Pancreas (tissue), 10 donors: ENCODE measurements at regions not wholly inside any gene's neighbourhood (a gene's known extent, or its start where the extent isn't known, plus 50 kb on each side); places are given as distances from the start of the nearest gene placed in this dataset.

Experiments used
- ATAC-seq, 4 donors: fragments of 200-7000 bp; cut with Tn5 transposase; one replicate each; pipeline versions ENCODE4 v1.8.0 to v1.9.1; 2020; ENCODE audit warnings: mild to moderate bottlenecking in 4 of 4, moderate library complexity in 4 of 4
- DNase-seq, 6 donors: peaks; one replicate each; pipeline ENCODE4 v3.0.0-alpha.2; 2020
- FAIRE-seq: peaks from 2 replicates; lab custom pipeline; 2012; peaks lifted over from hg19 to GRCh38; lab: Jason Lieb, UNC
- H3K27ac ChIP-seq, 4 donors: fragments of 200-600 bp; sonication (generic); 1 replicate in 3 of 4; 2 replicates in 1 of 4; pipeline versions ENCODE4 v1.5.0 to v1.8.0; 2020
- H3K27me3 ChIP-seq, 4 donors: fragments of 200-600 bp; one replicate each; pipeline ENCODE4 v1.8.0; 2021
- H3K36me3 ChIP-seq, 3 donors: fragments of 200-600 bp; sonication (generic) in 1 of 3; one replicate each; pipeline versions ENCODE4 v1.5.0 to v1.8.0; 2020 to 2021
- H3K4me1 ChIP-seq, 3 donors: fragments of 200-600 bp; one replicate each; pipeline ENCODE4 v1.8.0; 2021
- H3K4me3 ChIP-seq, 4 donors: fragments of 200-600 bp; sonication (generic) in 2 of 4; one replicate each; pipeline versions ENCODE4 v1.5.0 to v1.8.0; 2020 to 2021
- H3K9me3 ChIP-seq, 4 donors: fragments of 200-600 bp; one replicate each; pipeline ENCODE4 v1.8.0; 2021
- WGBS, 2 donors: extraction: QIAGEN DNeasy Blood & Tissue Kit; methylation state at CpG; one replicate each; pipeline ENCODE4 v1.1.7; 2013; 5-methylcytosine and 5-hydroxymethylcytosine counted together
- intact Hi-C, 3 donors: fragments of 100-400 bp; cut with DNase I; formaldehyde crosslinking; loops; one replicate each; pipeline versions ENCODE4 v1.11.1 to v1.14.2; 2022
- TF ChIP-seq, protein P1 (sequence below), 4 donors: fragments of 200-600 bp; sonication (generic) in 3 of 4; IDR thresholded peaks; one replicate each; pipeline versions ENCODE4 v1.5.0 to v1.8.0; 2021; ENCODE audit warnings: antibody characterized with exemption in 4 of 4
- donor health status: healthy with polysubstance abuse.
- donor health status: DM: no; HTN: no; CAD: no; lungs with moderate emphysema.
- donor health status: DM: no; HTN: no; CAD: no.
- donor health status: control.
- donor health status: control.
- donor health status: Bipolar disorder and iron deficiency.
- donor health status: DM: yes; HTN: yes; CAD: no.
- donor health status: DM: no; HTN: no; CAD: no.
- donor health status: DM: no; HTN: no; CAD: no.
- donor health status: DM: yes; HTN: yes; CAD: no.

GRCh38 chr10:29840516-29841276 lies 205.9 kb upstream of the SVIL start:
- peak overlapping the region in 3 of 4 donors; percentile 39 to 62 (median 62) for H3K27ac ChIP-seq
- 31 to 34% methylated on average over 11 of the region's 11 CpGs for WGBS, 2 donors
- H3K36me3 ChIP-seq: no peaks in the 10 kb centered on the region
- H3K4me1 ChIP-seq: peaks cover 9 to 27% (median 10%) of the 10 kb centered on the region in 3 donors
- H3K9me3 ChIP-seq: no peaks in the 10 kb centered on the region
- ATAC-seq (peak; percentile 56 to 71 (median 66)), DNase-seq (peak in 2 of 6 donors; percentile 9 to 17), FAIRE-seq (no peak)
- H3K4me3 ChIP-seq: no peak overlapping the region
- no peaks in the 10 kb centered on the region for H3K27me3 ChIP-seq
- intact Hi-C loops: loop anchor here in 1 of 3 donors (10.0 kb wide), 1 partner anchor 106 kb away; no protein-coding TSS in a partner anchor
- TF ChIP-seq, protein P1, sequence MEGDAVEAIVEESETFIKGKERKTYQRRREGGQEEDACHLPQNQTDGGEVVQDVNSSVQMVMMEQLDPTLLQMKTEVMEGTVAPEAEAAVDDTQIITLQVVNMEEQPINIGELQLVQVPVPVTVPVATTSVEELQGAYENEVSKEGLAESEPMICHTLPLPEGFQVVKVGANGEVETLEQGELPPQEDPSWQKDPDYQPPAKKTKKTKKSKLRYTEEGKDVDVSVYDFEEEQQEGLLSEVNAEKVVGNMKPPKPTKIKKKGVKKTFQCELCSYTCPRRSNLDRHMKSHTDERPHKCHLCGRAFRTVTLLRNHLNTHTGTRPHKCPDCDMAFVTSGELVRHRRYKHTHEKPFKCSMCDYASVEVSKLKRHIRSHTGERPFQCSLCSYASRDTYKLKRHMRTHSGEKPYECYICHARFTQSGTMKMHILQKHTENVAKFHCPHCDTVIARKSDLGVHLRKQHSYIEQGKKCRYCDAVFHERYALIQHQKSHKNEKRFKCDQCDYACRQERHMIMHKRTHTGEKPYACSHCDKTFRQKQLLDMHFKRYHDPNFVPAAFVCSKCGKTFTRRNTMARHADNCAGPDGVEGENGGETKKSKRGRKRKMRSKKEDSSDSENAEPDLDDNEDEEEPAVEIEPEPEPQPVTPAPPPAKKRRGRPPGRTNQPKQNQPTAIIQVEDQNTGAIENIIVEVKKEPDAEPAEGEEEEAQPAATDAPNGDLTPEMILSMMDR (IDR thresholded peaks at IDR 0.05): no peak

- 33 to 45% methylated on average over 9 of the region's 9 CpGs for WGBS, 2 donors
- Histone ChIP-seq H3K9me3 (no peaks in the 10 kb centered on the region), H3K27me3 (no peaks in the 10 kb centered on the region), H3K4me1 (peaks cover 9 to 27% (median 10%) of the 10 kb centered on the region in 3 donors), H3K36me3 (no peaks in the 10 kb centered on the region), H3K27ac (peak overlapping the region in 3 of 4 donors; percentile 39 to 62 (median 62)), H3K4me3 (no peak overlapping the region)
- DNase-seq (peak in 5 of 6 donors; percentile 22 to 62 (median 44)), ATAC-seq (peak; percentile 60 to 74 (median 71)), FAIRE-seq (no peak)
- TF ChIP-seq, protein P1 (IDR thresholded peaks at IDR 0.05): no peak
- intact Hi-C loops: loop anchor here in 1 of 3 donors (10.0 kb wide), 1 partner anchor 105 kb away; no protein-coding TSS in a partner anchor
Observed at GRCh38 chr10:29839826-29840515, 205.2 kb upstream of the SVIL start.

- no peaks in the 10 kb centered on the region for H3K9me3 ChIP-seq
- WGBS, 2 donors: 92 to 93% methylated on average over 5 of the region's 5 CpGs
- no peak overlapping the region for H3K27ac ChIP-seq
Observed at GRCh38 chr10:29838539-29838938, 203.8 kb upstream of the SVIL start.

DNA sequence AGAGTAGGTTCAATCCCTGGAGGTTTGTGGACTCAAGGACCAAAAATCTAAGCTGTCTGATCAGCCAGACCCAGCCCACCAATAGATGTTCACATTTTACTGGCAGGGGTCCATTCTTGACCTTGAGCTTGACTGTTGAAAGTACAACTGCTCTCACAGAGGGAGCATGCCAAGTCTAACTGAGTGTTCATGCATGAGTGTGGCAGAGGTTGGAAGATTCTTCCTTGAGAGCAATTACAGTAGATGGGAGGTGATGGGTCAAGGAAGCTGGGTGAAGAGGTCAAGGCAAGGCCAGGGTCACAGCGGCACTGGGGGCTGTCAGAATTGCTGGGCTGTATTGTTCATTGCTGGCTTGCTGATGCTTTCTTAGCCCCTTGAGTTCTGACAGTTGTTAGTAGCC lies 202.8 kb upstream of the SVIL start:
- H3K36me3 ChIP-seq: no peaks in the 10 kb centered on the region
- FAIRE-seq (no peak), ATAC-seq (peak in 3 of 4 donors; percentile 19 to 65 (median 55)), DNase-seq (peak in 2 of 6 donors; percentile 41 to 49)
- H3K9me3 ChIP-seq: no peaks in the 10 kb centered on the region
- 36 to 51% methylated on average over 1 of the region's 1 CpG for WGBS, 2 donors
- no peaks in the 10 kb centered on the region for H3K27me3 ChIP-seq
- no peak overlapping the region for H3K27ac ChIP-seq
- H3K4me1 ChIP-seq: peaks cover 9 to 27% (median 10%) of the 10 kb centered on the region in 3 donors
- intact Hi-C loops: no loop called here
- H3K4me3 ChIP-seq: no peak overlapping the region
- TF ChIP-seq, protein P1 (IDR thresholded peaks at IDR 0.05): no peak

More at GRCh38 chr10:29838539-29838938, 203.8 kb upstream of the SVIL start:
- FAIRE-seq (no peak), ATAC-seq (no peak), DNase-seq (no peak)
- Histone ChIP-seq H3K4me3 (no peak overlapping the region), H3K4me1 (peaks cover 9 to 27% (median 10%) of the 10 kb centered on the region in 3 donors), H3K36me3 (no peaks in the 10 kb centered on the region), H3K27me3 (no peaks in the 10 kb centered on the region)
- intact Hi-C loops: no loop called here
- TF ChIP-seq, protein P1 (IDR thresholded peaks at IDR 0.05): no peak
